Activated T-cell treated with anti-CD3 and anti-CD28 coated beads, Interleukin-2, amount 50 U/mL, for 48 hours (primary cell): ENCODE measurements at regions not wholly inside any gene's neighbourhood (a gene's known extent, or its start where the extent isn't known, plus 50 kb on each side); places are given as distances from the start of the nearest gene placed in this dataset.

Experiments
- DNase-seq, 2 experiments: peaks; one replicate each; pipeline ENCODE4 v3.0.0-alpha.2; 2020

DNA sequence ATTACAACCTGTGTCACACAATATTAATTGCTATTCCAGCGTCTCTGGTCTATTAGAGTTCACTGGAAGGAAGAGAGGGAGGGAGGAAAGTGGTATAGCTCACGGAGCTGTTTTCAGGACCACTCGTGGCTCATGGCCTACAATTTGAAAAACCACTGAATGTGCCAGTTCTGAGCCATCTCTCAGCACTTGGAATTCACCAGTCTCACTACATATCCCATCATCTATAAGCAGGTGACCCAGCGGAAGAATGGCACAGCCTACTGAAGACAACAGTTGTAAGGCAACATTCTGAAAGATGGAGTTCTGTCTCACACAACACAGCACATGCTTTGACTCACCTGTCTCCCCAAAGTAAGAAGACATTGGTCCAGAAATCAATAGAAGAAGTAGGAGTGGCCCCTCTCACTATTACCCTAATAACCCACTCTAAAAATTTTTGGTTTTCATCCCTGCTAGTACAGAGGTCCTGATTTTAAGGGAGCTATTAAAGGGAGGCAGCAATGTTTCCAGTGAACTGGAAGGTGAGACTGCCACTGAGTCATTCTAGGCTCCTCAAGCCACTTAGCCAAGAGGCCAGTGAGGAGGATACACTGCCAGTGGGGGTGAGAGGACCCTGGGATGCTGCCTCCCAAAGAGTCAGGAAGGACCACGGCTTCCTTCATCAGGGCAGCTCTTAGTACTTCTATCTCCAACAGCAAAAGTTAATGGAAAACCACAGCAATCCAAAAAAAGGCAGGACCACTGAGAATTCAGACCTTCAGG, 50.0 kb upstream of the DOCK9 start:
- DNase-seq, result no peak

DNA sequence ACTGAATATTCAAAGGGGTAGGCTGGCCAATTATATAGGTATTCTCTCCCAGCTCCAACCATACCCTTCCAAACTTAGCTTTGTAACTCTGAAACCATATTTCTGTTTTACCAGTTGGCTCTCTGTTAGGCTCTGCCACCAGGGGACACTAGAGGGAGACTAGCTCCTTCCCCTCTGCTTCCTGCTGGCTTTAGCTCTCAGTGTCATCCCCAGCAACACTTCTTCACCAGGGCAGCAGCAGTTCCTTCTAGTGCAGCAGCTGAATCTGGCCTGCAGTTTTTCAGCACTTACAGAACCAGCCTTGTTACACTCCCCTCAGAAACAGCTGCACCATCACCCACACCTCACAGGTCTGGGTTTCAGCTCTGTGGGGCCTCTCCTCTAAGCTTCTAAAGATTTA, 51.0 kb upstream of the DOCK9 start:
- peak in 1 of 2 experiments; percentile 55 for DNase-seq

DNA sequence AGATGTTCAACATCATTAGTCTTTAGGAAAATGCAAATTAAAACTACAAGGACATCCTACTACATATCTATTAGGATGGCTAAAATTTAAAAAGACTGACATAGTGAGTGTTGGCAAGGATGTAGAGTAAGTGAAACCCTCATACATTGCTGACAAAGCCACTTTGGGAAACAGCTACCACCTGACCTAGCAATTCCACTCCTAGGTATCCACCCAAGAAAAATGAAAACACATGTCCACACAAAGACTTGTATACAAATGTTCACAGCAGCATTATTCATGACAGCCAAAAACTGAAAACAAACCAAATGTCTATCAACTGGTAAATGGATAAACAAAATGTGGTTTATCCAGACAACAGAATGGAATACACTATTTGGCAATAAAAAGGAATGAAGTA, 51.7 kb upstream of the DOCK9 start:
- no peak for DNase-seq

DNA sequence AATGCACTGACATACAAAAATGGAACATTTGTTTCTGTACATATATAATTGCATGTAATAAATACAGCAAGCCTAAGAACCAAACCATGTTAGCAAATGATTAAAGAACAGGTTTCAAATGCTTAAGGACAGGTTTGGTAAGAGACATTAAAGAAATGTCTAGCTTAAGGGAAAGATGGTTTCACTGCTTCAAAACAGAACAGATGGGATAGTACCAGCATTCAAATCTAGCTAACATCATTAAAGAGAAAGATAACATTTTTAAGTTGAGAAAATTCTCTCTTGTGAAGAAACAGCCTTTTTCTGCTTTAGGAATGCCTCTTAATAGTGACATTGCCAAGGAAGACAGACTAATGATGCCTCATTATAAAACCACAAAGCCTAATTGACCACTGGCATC, 52.5 kb upstream of the DOCK9 start:
- DNase-seq, result no peak

DNA sequence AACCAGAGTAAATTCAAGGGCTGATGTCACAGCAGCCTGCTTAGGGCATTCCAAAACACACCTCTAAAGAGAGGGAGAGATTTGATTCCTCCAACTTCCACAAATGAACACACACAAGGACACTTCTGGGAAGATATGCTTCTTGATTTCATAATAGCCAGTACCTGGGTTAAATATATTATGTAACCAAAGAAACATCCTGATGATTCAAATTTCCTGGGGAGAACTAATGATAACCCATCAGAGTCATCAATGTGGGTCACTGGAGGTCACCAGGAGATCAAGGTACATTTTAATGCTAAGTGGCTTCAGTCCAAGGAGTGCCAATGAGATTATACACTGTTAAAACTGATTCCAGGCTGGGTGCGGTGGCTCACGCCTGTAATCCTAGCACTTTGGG, 54.0 kb upstream of the DOCK9 start:
- no peak for DNase-seq

DNA sequence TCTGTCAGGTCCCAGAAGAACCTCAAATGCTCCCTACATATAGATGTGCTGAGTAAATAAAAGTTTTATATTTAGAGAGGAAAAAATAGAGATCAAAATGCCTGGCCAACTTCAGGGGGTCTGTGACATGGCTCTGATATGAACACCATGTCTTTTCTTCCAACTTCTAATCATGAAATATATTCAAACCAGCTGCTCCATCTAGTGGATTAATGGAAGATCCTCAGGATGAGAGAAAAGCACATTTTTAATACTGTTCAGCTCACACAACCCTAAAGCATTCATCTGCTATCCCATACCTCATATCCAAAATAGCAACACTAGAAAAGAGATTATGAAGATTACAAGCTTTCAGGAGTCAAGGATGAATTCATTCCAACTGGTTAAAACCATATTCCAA, 56.0 kb upstream of the DOCK9 start:
- DNase-seq, result no peak

DNA sequence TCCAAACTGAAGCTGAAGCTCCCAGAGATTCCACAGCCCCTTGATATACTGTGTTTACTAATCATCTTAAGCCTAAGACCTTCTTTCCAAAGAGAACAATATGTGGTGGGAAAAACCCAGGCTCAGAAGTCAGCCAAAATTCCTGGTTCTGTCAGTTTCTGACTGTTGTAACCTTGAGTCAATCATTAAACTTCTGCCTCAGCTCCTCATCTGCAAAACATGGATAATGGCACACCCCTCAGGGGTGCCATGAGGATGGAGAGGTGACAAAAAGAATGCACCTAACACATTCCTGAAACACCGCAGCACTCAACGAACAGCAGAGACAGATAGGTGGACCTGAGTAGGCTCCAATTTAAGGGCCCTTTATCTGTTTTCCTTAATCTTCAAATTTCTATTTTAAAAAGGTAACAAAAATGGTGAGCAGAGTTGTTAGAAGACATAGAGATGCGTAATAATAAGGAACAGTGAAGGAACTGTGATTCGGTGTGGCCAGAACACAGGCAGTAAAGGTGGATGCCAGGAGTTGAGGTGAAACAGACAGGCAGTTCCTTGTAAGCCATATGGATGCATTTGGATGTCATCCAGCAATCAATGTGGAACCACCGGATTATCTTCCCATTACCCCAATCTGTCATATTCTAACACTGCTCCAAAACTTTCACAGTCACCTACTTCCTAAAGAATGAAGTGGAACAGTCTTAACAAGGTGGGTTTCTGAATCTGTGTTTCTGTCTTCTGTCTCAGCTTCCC, 56.6 kb upstream of the DOCK9 start:
- no peak for DNase-seq

DNA sequence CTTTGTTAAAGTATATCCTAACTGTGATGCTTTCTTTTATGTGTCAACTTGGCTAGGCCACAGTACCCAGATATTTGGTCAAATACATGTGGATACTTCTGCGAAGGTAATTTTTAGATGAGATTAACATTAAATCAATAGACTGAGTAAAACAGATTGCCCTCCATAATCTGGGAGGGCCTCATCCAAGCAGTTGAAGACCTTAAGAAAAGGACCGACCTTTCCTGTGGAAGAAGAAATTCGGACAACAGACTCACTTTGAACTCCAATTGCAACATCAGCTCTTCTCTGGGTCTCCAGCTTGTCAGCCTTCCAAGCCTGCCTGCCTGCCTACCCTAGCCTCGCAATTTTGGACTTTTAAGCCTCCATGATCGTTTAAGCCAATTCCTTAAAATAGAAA, 57.9 kb upstream of the DOCK9 start:
- DNase-seq, result no peak

DNA sequence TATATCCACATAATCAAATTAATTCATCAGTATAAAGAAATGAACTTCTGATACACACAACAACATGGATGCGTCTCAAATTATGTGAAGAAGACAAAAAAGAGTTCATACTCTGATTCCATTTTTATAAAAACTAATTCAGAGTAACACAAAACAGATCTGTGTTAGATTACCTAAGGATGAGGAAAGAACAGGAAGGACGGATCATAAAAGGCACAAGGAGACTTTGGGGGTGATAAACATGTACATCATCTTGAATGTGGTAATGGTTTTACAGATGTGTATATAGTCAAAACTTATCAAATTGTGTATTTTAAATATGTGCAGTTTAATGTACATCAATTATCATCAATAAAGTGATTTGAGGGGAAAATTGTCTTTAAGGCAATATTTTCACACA, 59.9 kb upstream of the DOCK9 start:
- no peak for DNase-seq

DNA sequence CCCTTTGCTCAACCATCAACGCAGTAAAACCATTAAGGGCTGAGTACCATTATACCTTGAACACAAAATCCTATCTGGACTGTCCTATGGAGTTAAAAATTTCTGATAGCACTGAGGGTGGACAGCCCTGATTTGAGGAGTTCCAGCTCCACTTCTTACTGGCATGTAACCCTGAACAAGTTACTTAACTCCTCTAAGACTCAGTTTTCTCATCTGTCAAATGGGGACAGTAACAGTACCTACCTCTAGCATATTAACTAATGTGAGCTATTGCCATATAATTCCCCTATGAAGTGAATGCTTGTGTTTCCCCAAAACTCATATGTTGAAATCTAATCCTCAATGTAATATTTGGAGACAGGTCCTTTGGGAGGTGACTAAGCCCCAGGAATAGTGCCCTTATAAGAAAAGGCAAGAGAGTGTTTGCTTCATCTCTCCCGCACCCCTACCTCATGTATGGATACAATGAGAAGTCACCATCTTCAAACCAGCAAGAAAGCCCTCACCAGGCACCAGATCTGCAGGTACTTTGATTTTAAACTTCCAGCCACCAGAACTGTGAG, 61.9 kb upstream of the DOCK9 start:
- no peak for DNase-seq

DNA sequence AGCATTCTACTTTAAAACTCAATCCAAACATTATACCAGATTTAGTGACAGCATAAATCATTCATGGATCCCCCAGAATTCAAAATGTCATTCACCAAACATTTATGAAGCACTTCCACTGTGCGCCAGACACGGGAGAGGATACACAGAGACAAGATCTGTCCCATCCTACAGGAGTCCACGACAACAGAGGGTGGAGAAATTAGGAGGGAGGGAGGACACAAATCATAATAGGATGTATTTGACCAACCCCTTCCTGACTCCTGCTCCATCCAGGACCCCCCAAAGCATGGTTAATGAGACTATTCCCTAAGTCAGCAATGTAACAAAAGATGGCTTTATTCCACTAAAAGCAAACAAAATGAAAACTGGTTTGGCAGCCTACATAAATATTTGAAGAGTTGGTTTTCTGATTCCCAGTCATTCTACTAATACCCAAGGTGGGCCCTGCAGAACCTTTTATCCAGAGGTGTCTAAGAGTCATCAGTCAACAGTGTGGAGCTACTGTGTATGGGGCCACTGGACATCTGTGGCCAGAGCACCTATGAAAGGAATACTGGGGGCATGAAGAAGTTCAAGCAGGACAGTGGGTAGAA, 62.8 kb upstream of the DOCK9 start:
- no peak for DNase-seq

DNA sequence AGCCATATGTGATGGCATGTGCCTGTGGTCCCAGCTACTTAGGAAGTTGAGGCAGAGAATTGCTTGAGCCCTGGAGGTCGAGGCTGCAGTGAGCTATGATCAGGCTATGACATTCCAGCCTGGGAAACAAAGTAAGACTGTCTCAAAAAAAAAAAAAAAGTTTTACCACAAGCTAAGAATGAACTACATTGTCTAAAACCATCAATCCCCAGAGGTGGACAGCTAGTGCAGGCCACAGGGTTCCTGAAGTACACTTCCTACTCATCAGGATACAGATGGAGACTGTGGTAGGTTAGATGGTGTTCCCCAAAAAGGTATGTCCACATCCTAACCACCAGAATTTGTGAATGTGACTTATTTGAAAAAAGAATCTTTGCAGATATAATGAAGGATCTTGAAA, 63.5 kb upstream of the DOCK9 start:
- no peak for DNase-seq

DNA sequence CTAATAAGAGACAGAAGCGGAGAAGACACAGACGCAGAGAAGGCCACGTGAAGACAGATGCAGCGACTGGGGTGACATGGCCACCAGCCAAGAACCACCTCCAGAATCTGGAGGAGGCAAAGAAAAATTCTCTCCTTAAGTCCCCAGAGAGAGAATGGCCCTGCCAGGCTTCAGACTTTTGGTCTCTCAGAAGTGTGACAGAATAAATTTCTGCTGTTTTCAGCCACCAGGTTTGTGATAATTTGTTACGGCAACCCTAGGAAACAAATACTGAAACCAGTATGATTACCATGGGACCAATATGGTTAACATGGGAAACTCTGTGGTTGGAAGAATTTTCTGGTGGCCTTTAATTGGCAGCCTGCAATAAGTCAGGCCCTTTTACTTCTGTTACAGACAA, 63.9 kb upstream of the DOCK9 start:
- no peak for DNase-seq

DNA sequence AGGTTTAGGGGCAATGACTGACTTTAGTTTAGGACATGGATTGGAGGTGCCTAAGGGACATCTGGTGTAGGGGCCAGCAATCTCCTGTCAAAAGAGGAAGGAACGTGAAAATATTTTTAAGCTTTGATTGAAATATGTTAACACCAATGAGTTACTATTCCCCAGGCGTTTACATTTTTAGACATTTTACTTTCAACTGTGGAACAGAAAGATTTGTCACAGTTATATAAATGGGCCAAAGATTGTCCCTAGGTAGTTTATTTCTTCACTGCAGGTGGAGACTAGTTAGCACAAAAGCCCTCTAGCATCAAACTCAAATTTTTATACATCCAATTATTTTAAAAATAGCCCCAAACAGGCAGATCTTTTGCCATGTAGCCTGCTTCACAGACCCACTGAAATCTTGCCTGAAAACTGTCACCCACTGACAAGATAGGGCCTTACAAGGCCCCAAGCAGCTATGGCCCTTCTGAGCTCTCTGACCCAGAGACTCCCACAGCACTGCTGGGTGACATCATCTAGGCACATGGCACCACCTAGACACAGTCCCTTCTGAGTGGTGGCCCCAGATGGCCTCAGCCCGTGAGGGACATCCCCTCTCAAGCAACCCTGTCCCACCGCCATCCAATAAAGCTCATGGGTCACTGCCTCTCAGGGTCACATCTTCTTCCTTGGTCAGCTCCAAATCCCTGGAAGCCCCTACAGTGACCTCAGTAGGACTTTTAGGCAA, 64.8 kb upstream of the DOCK9 start:
- no peak for DNase-seq

DNA sequence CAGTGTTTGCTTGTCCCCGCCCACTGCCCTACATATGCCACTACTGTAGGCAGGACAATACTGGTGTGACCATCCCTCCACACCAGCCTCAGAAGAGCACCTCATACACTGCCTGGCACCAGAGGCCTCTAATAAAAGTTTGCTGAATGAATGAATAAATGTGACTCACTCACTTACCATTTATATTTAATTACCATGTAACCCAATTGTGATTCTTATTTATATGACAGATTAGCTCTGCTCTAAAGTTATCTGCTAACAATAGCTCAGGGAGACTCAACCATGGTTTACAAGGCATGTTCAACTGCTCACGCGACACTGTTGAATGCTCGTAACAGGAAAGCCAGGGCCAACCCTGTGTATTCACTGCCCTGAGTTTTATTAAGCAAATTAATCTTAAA, 66.0 kb upstream of the DOCK9 start:
- DNase-seq, result no peak

DNA sequence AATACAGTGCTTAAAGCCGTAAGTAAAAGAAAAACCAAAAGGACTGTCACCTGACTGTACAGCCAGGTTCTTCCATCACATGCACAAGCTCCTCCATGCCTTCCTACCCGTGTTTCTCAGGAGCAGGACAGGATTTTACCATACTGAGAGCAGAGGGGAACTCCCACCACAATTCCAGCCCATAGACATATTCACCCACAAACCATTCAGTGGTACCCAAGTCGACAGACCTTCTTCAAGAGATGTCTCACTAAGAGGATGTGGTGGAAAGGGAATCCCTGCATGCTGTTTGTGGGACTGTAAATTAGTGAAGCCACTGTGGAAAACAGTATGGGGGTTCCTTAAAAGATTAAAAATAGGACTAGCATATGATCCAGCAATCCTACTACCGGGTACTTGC, 66.9 kb upstream of the DOCK9 start:
- DNase-seq, result no peak

DNA sequence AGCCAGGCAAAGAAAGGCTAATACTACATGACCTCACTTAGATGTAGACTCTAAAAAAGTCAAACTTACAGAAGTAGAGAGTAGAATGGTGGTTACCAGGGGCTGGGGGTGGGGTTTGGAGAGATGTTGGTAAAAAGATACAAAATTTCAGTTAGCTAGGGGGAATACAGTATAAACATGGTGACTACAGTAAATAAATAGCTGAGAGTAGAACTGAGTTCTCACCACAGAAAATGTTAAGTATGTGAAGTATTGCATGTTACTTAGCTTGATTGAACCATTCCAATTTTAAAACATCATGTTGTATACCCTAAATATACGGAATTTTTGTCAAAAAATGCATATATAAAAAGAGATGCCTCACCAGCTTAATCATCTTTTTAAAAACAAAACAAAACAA, 67.5 kb upstream of the DOCK9 start:
- no peak for DNase-seq

DNA sequence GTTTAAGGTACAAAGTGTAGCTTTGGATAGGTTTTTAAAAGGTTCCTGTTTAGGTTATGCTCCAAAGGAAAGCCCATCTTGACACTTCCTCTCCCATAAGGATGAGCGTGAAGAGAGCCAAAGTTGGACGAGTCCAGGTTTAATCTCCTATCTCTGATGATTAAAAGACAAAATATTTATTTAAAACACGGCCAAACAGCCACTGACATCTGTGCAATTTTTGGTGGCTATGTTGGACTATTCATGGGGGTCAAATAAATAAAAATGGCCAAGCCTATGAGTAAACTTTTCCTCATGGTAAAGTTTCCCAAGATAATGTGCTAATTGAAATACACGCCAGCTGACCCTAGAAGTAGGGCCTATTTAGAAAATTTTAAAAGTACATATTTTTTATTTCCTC, 69.0 kb upstream of the DOCK9 start:
- DNase-seq, result no peak

DNA sequence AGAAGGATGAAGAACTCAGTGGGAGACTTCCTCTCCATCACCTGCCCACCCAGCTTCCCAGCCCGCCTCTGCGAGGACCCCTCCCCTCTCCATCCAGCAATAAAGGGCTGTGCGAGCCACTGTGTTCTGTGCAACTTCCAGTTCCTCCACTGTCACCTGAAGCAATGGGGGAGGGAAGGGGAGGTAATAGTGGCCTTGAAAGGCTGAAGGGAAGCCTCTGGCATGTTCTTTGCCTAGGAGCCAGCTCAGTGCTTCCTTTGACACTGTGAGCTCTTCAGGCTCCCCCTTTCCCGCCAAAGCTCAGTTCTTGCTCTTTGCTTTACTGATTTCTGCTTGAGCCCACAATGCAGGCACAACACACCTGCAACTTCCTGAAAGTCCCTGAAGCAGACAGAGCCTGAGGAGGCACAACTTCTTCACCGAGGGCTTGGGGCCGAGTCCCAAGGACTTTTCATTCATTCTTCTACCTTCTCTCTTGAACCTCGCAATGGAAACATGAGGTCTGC, 73.2 kb upstream of the DOCK9 start:
- no peak for DNase-seq

DNA sequence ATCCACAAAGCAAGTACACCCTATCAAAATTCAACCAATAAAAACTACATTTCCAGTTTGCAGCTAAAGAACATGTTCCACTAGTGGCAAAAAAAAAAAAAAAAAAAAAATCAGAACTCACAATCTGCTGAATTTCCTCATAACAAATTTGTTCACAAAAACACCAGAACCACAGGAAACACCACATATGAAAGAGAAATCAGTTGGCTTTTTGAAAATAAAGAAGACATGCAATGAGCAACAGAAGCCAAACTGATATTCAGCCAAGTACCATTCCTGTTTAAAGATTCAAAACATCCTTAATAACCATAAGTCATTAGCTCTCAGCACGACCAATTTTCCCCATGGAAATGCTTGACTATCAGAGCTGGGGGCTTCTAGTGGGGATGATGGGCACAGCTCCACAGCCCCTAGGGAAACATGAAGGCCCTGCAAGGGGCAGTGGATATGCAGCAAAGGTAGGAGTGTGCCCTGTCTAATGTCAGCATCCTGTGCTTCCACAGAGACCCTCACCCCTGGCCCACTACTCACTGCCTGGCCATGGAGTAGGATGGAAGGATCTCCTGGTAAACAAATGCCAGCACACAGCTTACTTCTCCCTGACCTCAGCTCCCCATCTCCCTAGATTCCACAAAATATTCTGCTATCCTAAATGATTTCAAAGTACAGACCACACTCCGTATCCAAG, 74.0 kb upstream of the DOCK9 start:
- no peak for DNase-seq

DNA sequence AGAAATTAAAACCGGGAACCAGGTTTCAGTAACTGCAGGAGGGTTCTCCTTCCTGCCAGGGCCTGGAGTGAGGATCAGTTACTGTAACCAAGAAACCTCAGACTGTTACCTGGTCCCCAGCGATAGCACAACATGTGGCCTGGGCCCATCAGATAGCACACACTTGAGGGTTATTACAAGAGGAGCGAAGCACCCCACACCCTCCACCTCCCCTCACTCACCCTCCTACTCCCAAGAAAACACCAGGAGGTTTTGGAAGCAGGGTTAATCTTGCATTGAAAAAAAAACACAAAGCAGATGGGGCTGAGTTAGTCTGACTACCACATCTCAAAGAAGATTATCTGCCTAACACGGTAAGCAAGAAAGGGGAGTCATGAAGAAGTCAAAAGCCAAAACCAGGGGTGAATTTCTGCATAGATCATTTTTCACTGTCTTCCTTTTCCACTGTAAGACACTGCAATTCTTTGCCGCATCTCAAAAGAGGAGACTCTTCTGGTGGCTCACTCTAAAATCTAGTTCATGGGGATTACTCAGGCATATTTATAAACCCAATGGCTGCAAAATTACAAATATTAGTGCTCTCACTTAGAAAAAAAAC, 75.9 kb upstream of the DOCK9 start:
- DNase-seq, result no peak

DNA sequence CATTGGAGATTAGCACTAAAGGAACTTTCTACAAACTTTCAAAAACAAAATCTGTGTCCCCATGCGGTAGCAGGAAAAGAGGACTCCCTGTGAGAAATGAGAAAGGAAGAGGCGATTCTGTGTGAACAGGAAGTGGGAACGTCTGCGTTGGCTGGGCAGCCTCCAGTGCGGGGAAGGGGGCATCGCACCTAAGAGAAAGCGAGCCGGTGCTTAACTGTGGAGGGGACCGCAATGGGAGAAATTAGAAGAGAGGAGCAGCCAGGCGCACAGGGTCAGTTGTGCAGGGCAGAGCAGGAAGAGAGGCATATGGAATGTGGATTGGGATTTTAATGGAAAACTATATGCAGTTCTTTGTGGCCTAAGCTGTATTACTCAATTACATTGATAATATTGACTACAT, 77.4 kb upstream of the DOCK9 start:
- DNase-seq, result no peak
